Esophagus squamous epithelium (tissue), 4 donors: ENCODE measurements at regions not wholly inside any gene's neighbourhood (a gene's known extent, or its start where the extent isn't known, plus 50 kb on each side); places are given as distances from the start of the nearest gene placed in this dataset.

Experiments
- POLR2A ChIP-seq, 4 donors: fragments of 450-650 bp; IDR thresholded peaks; one replicate each; pipeline ENCODE4 v1.6.1; 2017; ENCODE audit warnings: antibody characterized with exemption in 4 of 4, mild to moderate bottlenecking in 4 of 4, moderate library complexity in 3 of 4
- TF ChIP-seq, protein P1 (sequence below), 6 experiments: fragments of 450-650 bp in 4 of 6; fragments of 200-600 bp in 2 of 6; sonication (generic) in 2 of 6; IDR thresholded peaks; one replicate each; pipeline ENCODE4 v1.5.1; 2016 to 2019; ENCODE audit warnings: antibody characterized with exemption in 6 of 6, mild to moderate bottlenecking in 4 of 6, moderate library complexity in 4 of 6

DNA sequence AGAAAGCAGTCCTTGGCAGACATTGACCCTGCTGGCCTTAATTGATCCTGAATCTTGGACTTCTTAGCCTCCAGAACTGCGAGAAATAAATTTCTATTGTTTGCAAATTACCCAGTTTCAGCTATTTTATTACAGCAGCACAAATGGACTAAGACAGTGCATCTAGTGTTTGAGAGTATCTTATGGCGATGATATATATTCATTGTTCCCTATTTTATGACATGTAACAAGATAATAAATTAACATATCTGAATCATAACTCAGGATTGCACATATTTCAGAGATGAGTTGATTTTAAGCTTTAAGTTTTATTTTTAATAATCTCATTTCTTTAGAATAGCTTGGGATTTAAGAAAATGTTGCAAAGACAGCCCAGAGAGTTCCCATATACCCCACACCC is 167.4 kb upstream of the FOXG1 start:
- TF ChIP-seq, protein P1, sequence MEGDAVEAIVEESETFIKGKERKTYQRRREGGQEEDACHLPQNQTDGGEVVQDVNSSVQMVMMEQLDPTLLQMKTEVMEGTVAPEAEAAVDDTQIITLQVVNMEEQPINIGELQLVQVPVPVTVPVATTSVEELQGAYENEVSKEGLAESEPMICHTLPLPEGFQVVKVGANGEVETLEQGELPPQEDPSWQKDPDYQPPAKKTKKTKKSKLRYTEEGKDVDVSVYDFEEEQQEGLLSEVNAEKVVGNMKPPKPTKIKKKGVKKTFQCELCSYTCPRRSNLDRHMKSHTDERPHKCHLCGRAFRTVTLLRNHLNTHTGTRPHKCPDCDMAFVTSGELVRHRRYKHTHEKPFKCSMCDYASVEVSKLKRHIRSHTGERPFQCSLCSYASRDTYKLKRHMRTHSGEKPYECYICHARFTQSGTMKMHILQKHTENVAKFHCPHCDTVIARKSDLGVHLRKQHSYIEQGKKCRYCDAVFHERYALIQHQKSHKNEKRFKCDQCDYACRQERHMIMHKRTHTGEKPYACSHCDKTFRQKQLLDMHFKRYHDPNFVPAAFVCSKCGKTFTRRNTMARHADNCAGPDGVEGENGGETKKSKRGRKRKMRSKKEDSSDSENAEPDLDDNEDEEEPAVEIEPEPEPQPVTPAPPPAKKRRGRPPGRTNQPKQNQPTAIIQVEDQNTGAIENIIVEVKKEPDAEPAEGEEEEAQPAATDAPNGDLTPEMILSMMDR (IDR thresholded peaks at IDR 0.05), result no peak
- no peak for TF ChIP-seq POLR2A (IDR thresholded peaks at IDR 0.05)
